CD4-positive, alpha-beta T cell treated with Interferon alpha-2 for 1 hour (primary cell): ENCODE measurements at regions not wholly inside any gene's neighbourhood (a gene's known extent, or its start where the extent isn't known, plus 50 kb on each side); places are given as distances from the start of the nearest gene placed in this dataset.

Experiments
- DNase-seq, 2 donors: peaks; one replicate each; pipeline ENCODE4 v3.0.0-alpha.2; 2020 to 2022

DNA sequence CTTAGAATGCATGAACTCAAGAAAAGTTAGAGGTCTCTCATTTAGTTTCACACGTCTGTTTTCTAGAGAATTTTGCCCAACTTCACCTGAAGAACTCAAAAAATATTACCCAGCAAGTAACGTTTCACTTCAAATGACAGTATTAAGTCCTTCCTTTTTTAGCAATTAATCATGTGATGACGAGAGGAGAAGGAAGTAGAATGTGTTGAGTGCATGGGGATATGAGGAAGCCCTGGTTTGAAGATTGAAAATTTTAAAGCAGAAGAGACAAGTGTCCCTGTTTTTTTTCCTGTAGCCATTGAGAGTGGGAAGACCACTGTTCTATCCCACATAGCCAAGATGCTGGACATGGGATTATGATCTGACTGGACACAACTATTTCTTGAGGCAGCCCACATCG, 406.3 kb upstream of the CPEB2 start:
- DNase-seq: no peak

DNA sequence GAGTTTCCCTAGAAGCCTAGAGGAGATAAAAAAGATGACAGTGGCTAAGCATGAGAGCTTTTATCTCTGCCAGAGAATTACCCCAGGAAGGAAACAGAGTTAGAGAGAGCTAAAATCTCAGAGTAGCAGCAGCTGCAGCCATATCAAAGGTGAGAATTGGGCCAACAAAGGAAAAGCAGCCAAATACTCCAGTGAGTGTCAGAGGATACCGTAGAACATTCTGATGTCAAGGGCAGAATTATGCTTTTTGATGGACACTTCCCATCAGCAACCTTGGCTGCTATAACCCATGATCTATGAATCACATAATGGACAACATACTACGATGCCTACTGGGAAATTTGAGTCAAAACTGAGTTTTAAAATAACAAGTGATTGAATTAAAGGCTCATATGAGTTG, 405.8 kb upstream of the CPEB2 start:
- DNase-seq: no peak

DNA sequence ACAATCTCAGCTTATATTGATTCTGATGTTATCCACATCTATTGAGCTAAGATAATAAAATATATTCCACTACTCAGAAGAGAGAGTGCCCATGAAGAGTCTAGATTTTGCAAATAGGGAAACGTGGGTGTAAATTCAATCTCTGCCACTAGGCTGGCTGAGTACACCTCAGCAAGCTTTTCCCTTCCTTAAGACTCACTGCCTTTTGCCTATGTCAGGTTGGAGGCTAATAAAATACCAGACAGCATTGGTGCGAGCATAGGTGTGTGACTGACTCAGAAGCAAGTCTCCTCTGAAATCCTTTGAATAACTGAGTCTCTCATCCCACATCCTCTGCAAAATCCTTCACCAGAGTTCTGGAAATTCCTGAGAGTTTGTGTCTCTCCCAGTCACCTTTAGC, 405.4 kb upstream of the CPEB2 start:
- DNase-seq: no peak

GRCh38 chr4:14602206-14602605, 400.1 kb upstream of the CPEB2 start:
- DNase-seq: no peak

DNA sequence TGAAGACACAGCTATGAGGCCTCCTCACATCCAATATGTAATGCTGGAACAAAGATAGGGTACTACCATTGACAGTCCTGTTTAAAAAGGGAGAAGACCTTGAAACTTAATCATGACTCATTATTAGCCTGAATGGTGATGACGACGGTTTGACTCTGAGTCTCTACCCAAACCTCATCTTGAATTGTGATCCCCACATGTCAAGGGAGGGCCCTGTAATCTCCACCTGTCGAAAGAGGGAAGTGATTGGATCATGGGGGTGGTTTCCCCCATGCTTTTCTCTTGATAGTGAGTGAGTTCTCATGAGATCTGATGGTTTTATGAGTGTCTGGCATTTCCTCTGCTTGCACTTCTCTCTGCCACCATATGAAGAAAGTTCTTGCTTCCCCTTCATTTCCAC, 395.3 kb upstream of the CPEB2 start:
- DNase-seq: no peak

GRCh38 chr4:14607578-14607977, 394.7 kb upstream of the CPEB2 start:
- DNase-seq: no peak

DNA sequence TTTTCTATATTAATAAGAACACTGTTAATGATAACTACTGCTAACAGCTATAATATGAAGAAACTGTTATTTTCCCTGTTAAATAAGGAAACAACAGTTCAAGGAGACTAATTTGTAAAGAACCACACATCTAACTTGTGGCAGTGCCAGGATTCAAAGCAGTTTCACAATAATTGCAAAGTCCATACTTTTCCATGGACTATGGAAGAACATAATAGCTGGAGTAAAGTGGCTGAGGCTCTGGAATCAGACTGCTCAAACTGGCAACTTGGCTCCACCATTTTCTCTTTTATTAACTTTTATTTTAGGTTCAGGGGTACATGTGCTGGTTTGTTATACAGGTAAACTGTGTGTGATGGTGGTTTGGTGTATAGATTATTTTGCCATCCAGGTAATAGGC, 393.7 kb upstream of the CPEB2 start:
- DNase-seq: no peak

DNA sequence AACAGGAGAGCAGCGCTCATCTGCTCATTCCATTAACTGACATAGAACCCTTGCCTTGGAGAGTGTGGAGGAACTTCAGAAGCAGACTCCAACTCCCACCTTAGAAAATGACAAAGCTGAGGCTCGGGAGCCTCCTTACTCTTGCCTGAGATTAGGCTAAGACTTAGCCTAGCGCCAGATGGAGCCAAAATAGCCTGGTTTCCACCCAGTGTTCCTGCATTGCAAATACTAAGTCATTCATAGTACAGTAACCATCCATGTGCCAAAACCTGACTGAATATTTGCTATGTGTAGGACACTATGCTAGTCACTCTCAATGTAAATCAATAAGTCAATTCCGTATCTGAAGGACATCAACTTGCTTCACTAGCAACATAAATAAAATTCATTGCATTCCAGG, 387.4 kb upstream of the CPEB2 start:
- DNase-seq: no peak

DNA sequence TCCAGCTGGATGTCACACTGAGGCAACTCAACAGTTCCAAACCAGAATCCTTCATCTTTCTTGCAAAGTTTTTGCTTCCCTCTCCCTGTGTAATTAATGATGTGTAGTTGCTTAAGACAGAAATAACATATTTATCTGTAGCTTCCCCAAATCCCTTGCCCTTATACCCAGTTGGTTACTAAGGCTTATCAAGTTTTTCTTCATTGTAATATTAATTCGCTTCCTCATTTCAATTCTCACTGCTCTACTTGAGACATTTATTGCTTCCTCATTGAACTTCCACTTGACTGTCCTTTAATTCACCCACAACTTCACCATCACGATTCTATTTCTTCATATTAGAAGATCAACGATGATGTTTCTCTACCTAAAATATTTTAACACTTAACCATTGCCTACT, 386.6 kb upstream of the CPEB2 start:
- DNase-seq: no peak

GRCh38 chr4:14620567-14621141, 381.6 kb upstream of the CPEB2 start:
- no peak for DNase-seq

GRCh38 chr4:14621731-14622463, 380.4 kb upstream of the CPEB2 start:
- DNase-seq: no peak

DNA sequence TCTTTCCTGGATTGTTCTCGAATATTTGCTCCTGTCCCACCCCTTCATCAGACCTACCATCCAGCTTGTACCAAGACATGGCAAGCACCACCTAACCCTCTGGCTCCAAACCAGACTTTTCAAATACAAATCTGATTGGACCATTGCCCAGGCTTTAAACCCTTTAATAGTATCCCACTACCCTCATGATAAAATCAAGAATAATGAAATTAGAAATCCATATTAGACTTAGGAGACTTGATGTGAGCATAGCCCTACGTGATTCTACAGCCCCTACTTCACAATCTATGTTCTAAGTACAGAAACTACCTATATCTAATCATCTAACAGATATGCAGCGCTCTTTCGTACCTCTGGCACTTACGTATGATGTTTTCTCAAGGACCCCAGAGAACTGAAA, 375.2 kb upstream of the CPEB2 start:
- DNase-seq: no peak

DNA sequence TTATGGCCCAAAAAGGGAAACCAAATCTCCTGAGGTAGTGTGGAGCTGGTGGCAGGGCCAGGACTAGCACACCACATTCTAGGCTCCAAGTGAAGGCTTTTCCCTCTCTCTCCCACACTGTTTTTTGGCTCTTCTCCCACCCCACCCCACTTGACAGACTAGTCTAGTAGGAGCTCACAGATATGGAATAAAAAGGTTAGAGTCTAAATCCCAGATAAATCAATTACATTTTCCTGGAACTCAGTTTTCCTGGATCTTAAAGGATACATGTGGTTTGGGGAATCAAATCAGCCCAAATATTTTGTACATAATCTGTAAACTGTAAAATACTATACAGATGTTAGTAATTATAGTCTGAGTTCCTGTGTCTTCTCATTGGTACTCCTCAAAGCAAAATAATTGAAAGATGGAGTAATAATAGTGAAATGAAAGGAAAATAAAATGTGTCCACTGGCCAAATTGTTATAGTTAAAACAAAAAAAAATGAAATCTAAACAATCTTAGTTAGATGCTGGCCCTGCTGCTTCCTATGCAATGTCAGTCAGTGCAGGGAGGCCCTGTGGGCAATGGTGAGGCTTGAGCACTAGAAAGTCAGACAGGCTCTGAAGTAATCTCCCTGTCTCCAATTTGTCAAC, 370.4 kb upstream of the CPEB2 start:
- DNase-seq: no peak

DNA sequence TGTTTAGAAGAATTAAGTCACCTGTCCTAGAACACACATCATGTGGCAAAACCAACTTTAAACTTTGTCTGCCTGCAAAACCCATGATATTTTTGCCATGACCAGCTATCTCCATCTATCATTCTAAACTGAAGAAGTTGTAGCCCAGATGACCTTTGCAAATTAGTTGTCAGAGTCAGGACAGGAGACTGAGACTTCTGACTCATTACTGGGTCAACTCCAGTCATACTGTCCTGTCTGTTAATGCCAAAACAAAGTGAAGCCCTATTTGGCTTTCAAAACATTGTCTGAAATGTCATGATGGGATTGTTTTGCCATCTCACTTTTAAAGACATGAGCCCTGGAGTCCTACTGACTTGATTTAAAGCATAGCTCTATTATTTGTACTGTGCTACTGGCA, 365.7 kb upstream of the CPEB2 start:
- no peak for DNase-seq

DNA sequence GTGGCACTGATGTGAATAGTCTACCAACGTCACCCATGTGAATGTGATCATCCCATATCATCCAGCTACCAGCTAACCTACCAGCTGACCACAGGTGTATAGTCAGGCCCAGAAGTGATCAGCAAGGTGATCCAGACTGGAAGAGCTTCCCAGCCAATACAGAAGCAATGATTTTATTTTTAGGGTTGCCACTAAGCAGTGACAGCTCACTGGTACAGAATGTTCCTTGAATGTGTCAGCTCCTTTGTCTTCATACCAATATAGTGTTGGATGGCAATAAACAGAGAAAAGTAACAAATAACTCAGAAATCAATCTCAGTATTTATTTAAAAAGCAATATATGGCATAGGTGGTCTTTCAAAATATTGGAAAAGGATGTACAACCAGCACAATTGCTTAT, 361.8 kb upstream of the CPEB2 start:
- DNase-seq: no peak

DNA sequence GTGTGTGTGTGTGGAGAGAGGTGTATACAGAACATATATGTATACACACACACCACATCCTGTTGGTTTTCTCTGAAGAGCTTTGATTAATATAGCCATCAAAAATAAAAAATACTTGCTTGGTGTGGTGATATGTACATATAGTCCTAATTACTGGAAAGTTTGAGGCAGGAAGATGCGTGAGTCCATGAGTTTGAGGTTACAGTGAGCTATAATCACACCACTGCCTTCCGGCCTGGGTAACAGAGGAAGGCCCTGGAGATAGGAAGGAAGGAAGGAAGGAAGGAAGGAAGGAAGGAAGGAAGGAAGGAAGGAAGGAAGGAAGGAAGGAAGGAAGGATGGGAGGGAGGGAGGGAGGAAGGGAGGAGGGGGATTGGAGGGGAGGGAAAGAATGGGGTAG, 360.4 kb upstream of the CPEB2 start:
- no peak for DNase-seq

DNA sequence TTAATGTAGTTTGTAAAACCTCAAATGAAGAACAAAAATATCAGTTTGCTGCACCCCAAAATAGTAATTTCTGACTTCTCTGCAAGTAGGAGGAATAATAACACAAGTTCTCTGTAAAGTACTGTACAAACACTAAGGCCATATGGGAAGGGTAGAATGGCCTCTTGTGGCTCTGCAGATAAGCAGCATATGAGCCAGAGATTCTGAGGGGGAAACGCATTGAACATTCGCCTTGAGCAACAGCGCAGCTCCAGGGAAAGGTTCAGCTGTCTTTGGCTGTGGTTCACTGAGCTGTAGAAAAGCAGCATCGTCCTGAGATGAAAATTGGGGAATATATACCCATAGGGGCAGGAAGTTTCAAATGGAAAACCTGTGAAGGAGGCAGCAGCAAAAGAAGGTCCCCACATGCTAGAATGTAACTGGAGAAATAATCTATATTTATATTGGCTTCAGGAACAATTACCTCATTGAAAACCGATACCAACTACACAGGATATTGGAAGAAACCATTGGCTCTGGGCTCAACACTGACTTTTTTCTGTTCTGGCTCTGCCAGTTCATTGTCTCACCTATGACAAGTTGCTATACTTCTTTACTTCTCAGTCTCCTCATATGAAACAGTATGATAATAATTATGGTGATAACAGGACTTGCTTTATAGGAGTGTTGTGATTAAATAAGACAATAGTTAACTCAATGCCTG, 357.6 kb upstream of the CPEB2 start:
- DNase-seq: no peak

- no peak for DNase-seq
Observed at GRCh38 chr4:14646831-14647230, 355.4 kb upstream of the CPEB2 start.

DNA sequence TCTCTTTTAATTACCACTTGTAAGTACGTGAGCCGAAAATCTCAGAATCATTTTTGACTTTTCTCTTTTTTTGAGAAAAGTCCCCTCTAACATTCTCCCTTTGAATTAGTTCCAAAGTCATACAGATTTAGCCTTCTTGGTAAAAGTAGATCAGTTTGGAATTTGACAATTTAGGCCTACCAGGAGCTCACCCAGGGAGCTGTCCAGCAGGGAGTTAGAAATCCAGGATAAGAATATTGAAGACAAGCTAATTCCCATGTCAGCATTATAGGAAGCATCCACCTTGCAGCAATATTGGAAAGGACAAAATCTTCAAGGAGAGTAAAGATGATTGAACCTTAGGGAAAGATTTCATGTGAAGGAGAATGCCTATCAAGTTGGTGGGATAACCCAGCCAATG, 352.2 kb upstream of the CPEB2 start:
- no peak for DNase-seq

DNA sequence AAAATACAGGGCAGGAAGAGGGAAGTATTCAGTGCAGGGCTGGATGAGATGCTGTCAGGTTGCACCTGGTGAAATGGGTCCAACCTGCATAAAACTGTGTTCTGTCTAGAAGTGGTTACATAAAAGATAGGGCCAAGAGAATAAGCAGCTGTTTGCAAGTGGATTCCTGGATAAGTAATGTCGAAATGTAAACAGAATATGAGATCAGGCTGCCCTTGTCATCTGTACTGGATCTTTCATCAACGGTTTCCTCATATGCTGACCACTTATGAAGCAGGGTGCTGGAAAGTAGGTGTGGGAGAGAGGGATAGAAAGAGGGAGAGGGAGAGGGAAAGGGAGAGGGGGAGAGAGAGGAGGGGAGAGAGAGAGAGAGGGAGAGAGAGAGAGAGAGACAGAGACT, 349.8 kb upstream of the CPEB2 start:
- no peak for DNase-seq

DNA sequence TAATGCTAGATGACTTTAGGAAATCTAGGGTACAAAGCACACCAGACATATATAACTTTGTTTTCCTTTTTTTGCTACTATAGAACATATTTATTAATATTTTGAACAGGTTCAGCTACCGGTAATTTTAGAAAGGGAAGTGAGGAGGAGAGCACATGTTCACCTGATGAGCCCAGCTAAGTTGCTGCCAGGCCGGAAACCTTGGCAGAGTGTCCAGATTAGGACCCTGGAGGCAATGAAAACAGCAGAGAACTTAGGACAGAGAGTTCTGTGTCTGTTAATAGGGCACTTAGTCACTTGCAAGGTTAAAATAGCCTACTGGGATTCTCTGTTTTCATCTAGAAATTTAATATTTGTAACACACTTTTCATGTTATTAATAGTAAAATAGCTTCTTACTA, 348.9 kb upstream of the CPEB2 start:
- no peak for DNase-seq

GRCh38 chr4:14659286-14659685, 343.0 kb upstream of the CPEB2 start:
- DNase-seq: no peak

DNA sequence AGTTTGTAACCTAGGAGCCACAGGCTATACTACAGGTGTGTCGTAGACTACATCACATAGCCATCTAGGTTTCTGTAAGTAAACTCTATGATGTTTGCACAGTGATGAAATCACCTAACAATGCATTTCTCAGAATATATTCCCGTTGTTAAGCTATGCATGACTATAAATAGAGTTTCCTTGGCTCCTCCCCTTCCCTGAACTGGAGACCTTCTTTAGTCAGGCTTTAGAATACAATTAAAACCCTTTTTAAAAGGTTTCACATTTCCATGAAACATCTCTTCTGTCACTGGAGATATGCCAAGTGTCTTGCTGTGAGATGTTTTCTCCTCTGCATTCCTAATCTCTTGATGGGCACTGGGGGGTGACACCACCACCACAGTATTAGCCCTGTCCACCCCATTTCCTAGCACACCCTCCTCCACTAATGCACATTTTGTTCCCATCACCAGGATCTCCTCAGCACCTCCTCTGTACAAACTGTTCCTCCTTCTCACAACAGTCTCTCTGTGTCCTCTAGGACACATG, 334.6 kb upstream of the CPEB2 start:
- DNase-seq: no peak

DNA sequence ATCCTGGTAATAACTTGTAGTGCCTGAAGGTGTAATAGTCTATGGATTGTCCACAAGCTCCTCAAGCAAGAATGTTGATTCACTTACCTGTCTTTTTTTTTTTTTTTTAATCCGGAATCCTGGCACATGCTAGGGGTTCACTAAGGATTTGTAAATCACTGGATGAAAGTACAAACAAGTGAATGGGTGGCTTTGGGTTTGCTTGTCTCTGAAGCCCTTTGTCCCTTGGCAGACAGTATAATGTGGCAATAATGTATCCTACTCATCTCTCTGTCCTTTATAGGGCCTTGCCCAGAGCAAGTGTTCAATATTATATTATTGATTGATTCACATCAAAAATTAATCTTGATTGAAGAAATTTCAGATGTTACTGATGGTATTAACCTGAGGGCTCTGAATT, 334.0 kb upstream of the CPEB2 start:
- DNase-seq: no peak
